ENCODE measurements at regions not wholly inside any gene's neighbourhood (a gene's known extent, or its start where the extent isn't known, plus 50 kb on each side); places are given as distances from the start of the nearest gene placed in this dataset.
"Not testable (repeated sequence)": the region's sequence is repeated elsewhere in the genome, so short reads cannot be mapped to it uniquely, and the experiment has no call there.

GRCh38 chr2:147040298-147041120 lies 804.3 kb upstream of the ACVR2A start:
- DNase-seq, result no peak

DNA sequence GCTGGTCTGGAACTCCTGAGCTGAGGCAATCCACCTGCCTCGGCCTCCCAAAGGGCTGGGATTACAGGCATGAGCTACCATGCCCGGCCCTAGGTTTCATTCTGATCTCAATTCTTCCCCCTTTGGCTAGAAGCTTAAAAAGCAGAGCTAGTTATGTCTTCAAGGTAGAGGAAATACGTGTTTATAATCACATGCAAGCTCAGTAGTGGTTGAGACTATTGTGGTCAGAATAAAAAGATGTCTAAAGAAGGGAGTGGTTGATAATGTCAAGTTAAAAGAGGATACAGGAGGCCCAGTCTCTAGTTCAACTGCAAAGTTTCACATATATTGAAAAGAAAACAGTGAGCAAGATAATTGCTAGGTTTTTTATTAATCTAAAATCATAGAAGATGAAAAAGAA lies 807.8 kb upstream of the ACVR2A start:
- no peak for DNase-seq

GRCh38 chr2:147033044-147033443 lies 811.8 kb upstream of the ACVR2A start:
- no peak for DNase-seq

GRCh38 chr2:147031897-147032296 lies 812.9 kb upstream of the ACVR2A start:
- no peak for DNase-seq

DNA sequence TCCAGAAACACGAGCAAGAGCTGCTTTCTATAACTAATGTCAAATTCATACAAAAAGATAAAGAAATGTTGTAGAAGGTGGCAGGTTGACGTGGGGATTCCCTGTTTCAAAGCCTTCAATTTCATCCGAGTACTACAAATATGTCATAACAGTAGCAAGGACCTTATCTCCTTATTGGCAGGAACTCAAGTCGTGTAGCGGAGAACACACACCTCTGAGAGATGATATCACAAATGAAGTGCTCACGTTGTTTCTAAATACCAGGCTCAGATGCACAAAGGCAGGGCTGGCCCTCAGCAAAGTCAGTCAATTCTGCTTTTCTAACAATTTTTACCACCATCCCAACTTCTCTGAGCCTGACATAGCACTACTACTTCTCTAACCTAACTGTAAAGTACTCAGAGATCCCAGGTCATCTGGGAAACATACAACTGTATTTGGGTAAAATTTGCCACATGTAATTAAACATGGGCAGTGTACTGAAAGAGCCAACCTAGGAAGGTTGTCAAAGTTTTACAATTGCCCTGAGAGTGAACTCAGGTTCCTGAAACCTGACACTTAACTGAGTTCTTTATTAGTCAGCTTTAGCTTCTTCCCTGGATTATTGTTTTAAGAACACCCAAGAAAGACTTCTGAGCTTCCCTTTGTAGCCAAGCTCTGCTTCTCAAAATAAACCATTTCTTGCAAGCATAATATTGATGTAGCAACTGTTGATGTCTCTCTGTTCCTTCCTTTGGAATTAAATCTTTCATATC lies 813.7 kb upstream of the ACVR2A start:
- DNase-seq, result no peak

- no peak for DNase-seq
These were observed 817.4 kb upstream of the ACVR2A start for GRCh38 chr2:147027436-147027835.

- DNase-seq, result no peak
These were observed 818.0 kb upstream of the ACVR2A start for GRCh38 chr2:147026664-147027295.

- DNase-seq, result no peak
These were observed 818.9 kb upstream of the ACVR2A start for GRCh38 chr2:147025646-147026585.

- no peak for DNase-seq
These were observed 825.5 kb upstream of the ACVR2A start for GRCh38 chr2:147019311-147019710.

DNA sequence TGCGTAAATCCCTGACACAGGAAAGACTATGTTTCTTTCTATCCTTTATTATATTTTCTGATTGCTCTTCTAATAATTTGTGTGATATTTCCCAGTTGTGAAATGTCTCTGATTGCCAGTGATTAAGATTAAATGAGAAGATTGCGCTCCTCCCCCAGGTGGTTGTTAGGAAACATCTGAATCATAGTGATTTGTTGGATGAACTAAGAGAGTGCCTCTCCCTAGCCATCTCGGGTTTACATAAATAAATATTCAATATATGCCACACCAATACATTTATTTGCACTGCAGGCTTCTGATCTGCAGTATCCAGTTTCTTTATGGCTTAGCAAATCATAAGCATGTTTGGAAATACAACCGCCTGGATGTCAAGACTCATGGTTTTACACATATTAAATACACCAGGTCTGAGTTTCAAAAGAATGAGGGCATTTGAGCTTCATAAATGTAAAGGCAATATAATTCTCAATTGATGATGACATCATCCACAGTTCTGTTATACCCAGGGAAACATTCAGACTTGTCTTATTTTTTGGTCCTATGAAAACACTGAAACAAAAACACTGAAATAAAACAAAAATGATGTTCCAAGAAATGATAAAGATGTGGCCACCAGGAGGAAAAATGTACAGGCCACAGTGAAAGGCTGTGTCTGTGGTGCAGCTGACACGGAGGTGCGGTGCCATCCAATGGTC lies 826.7 kb upstream of the ACVR2A start:
- no peak for DNase-seq

DNA sequence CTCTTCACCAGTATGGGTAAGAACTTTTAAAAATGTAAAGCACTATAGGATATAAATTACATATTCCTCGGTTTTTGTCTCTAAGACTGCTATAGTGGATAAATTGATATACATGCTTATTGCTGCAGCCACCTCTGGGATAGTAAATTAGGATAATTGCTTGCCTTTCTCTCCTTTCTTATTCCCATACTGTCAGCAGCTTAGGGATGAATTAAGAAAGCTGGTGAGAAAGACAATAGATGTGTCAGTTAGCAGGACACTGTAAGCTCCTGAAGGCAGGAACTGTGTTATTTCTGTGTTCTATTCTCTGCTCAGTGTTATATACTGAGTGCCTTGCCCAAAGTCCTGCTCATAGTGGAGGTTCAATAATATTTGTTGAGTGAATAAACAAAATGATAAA lies 828.6 kb upstream of the ACVR2A start:
- no peak for DNase-seq

GRCh38 chr2:147015591-147015990 lies 829.2 kb upstream of the ACVR2A start:
- no peak for DNase-seq

GRCh38 chr2:147013696-147014392 lies 831.0 kb upstream of the ACVR2A start:
- no peak for DNase-seq

GRCh38 chr2:147008481-147008880 lies 836.3 kb upstream of the ACVR2A start:
- no peak for DNase-seq

DNA sequence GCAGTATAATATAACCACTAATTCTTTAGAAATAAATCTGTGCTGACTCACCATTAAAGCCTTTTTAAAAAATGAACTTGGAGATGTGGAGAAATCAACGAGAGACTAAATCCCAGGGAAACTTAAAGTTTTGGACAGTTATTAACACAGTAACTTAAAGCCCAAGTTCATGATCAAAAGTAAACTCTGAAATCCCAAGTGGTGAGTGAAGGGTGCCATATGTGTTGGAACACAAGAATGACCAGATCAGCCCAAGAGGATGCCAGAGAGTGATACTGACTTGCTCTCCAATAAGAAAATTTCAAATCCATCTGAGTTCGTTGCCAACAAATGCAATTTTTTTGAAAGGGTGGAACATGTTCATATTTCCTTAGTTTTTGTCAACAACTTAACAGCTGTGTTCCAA lies 838.1 kb upstream of the ACVR2A start:
- DNase-seq, result no peak

- DNase-seq, result no peak
These were observed 841.7 kb upstream of the ACVR2A start for GRCh38 chr2:147003081-147003480.

DNA sequence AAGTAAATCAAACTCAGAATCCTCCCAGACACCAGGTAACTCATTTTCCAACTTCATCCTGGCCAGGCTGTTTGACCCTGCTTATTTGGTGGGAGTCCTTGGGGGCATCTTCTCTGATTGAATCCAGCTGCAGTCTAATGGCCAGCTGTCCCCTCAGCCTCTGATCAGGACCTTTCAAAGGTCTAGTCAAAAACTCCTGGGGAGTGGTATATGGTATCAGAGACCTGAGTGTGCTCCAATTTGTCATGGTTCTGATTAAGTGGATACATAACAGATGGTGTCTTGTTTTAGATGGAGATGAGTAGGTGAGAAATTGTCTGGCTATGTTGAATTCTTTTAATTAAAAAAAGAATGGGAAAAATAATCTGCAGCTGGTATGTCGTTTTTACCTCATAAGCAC lies 842.6 kb upstream of the ACVR2A start:
- no peak for DNase-seq

DNA sequence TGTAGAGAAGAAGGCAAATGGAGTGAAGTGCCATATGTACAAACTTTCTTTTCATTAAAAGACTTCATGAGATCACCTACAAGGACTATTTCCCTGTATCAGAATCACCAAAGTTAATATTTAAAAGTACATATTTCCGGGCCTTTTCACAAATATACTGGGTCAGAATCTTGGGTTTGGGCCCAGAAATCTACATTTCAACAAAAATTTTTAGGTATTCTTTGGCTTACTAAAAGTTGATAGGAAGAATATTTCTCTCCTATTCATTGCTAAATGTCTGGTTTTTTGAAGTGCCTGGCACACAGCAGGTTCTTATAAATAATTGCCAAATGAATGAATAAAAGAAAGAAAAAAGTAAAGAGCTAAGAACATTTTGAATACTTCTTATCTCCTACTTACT lies 843.8 kb upstream of the ACVR2A start:
- DNase-seq, result no peak

DNA sequence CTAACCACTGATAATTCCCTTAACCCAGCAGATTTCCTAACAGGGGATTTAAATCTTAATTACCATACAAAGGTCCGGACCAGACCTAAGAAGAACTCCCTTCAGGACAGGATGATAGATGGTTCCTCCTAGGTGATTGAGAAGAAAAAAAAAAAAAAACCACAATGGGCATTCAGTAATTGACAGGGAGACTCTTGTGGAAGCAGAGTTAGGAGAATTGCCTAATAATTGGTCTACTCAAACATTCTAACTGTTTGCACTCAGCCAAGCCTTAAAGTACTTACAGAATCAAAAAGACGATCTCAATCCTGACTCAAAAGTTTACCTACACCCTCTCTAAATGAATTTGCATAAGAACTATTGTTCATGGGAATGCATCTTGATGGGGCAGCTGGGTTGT lies 844.7 kb upstream of the ACVR2A start:
- DNase-seq, result not testable (repeated sequence)

DNA sequence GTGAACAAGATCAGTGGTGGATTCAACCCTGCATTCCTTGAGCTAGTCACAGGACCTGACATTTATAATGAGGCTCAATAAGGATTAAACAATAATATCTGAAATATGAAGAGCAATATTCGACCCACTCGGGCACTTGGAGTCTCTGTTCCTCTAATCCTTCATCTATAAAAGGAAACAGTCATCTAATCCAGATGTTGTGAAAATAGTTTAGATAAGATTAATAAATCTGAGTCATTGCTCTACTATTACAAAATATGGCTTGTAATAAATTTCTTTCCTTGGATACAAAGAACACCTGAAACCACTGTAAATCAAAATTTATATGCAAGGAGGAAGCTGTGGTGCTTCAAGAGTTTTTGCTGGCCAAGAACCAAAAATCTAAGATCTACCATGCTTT lies 846.9 kb upstream of the ACVR2A start:
- no peak for DNase-seq

- DNase-seq, result no peak
These were observed 847.3 kb upstream of the ACVR2A start for GRCh38 chr2:146997488-146997887.

Data from CD4-positive, alpha-beta T cell treated with Interleukin-10 for 1 hour (primary cell).